NOMO-1 (cell line): ENCODE measurements at regions not wholly inside any gene's neighbourhood (a gene's known extent, or its start where the extent isn't known, plus 50 kb on each side); places are given as distances from the start of the nearest gene placed in this dataset.
A peak's percentile ranks its signal among the peaks of the same experiment; 100 is the strongest.

Source experiments
- DNase-seq, 2 experiments: peaks; one replicate each; lab custom pipeline; 2025; ENCODE audit not compliant: unreplicated experiment in 2 of 2; lab: John Stamatoyannopoulos, UW

DNA sequence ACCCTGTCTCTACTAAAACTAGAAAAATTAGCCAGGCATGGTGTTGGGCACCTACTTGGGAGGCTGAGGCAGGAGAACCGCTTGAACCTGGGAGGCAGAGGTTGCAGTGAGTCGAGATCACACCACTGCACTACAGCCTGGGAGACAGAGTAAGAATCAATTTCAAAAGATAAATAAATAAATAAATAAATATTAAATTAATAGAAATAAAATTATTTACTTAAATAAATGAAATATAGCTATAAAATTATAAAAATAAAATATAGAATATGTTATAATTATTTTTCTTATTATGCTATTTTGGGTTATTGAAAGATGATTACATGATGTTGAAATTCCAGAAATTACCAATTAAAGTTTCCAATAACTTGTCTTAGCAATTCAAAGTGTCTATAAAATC is 1029.8 kb upstream of the AGA start:
- no peak for DNase-seq

GRCh38 chr4:178480105-178480504 is 1037.9 kb upstream of the AGA start:
- no peak for DNase-seq

DNA sequence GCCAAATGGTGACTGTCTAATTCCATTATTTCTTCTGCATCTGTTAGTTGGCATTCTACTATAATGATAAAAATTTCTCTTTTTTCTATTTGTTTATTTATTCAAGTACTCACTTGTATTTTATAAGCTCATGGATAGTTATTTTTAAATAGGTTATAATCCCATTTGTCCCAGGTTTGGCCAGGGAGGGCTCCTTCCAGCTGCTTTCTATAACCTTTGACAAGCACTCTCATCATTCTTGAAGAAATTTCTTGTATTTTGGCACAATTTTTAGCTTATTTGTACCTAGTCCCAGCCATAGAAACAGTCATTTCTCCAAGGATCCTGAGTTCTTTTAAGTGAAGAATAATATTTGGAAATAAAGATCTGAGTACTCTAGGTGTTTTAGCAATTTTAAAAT is 1038.6 kb upstream of the AGA start:
- DNase-seq, result no peak

DNA sequence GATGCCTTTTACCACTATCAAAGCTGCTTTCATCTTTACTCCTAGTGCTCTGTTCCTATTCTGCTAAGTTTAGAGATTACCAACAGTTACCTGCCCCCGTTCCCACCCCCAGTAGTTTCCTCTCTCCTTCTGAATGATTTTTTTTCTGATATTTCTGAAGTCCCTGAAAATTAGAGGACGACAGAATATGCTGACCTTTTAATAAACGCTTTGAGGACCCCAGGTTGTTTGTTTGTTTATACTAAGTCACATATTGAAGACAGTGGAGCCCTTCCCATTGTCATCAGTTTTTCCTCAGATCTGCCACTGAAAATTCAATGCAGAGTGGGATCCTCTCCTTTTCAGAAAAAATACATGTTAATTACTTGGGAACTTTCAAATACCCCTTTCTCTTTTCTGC is 1039.3 kb upstream of the AGA start:
- DNase-seq, result no peak

- no peak for DNase-seq
Measured at GRCh38 chr4:178523038-178523437, 1080.8 kb upstream of the AGA start.

DNA sequence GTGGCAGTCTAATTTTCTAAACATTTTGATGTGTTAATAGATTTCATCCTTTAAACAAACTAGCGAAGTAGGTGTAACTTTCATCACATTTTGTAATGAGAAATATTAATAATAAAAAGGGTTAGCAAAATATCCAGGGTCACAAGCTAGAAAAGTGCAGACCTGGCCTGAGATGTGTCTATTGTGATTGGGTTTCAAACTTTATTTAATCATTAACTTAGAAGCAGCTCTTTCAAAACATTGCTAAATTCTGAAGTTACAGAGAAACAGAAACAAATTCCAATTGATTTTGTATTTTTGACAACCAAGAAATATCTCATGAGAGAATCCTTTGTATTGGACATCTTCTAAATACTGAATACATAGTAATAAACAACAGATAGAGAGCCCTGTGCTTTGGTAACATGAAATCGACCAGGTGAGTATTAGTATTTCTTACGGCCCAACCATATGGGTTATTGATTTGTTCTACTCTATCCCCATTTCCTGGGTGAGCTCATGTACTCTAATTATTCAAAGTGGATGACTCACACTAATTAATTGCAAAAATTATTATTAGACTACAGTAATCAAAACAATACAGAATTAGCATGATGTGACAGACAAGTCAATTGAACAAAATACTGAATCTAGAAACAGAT is 1093.8 kb upstream of the AGA start:
- no peak for DNase-seq

GRCh38 chr4:178553201-178553600 is 1111.0 kb upstream of the AGA start:
- DNase-seq, result no peak

GRCh38 chr4:178554352-178554751 is 1112.1 kb upstream of the AGA start:
- DNase-seq, result no peak

DNA sequence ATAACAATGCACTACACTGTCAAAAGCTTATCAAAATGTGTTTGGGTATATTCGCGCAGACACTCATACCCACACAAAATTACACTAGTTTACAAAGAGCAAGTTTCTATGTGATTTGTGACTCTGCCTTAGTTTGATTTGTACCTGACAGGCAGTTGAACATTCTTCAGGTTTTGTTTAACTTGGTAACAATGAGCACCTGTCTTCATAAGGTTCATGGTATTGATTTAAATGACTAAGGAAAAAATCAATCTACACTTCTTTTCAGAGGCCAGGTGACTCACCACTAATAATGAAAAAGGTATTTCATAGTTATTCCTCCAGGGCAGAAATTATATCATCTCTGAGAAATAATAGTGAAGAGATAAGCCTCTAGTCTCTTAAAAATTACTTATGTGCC is 1114.6 kb upstream of the AGA start:
- DNase-seq, result no peak

GRCh38 chr4:178577933-178578332 is 1135.7 kb upstream of the AGA start:
- DNase-seq, result peak in 1 of 2 experiments; percentile 11

DNA sequence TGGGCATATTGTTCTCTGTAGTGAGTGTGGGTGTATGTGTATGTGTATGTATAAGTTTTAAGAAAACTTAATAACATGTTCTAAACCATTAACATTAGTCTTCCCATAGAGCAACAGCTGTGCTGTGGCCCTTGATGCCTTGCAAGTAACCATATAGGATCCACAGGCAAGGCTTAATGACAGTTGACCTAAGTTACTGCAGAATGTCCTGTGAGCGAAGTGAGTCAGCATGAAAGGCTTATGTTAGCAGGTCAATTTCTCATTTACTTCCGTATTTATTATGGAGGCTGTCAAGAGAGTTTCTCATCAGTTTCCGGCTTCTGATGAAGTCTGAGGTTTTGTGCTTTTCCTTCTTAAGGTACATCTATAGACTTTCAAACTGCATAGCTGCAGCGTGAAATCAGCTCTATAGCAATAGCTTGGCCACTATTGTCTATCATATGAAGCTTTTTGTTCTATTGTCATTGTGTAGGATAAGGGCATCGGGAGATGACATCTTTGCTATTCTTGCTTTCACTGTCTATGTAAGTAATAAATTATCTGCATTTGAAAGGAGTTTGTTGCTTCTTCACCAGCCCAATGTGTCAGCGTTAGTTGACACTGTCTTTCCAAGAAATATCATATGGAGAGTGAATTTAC is 1153.4 kb upstream of the AGA start:
- peak; percentile 31 to 70 for DNase-seq

DNA sequence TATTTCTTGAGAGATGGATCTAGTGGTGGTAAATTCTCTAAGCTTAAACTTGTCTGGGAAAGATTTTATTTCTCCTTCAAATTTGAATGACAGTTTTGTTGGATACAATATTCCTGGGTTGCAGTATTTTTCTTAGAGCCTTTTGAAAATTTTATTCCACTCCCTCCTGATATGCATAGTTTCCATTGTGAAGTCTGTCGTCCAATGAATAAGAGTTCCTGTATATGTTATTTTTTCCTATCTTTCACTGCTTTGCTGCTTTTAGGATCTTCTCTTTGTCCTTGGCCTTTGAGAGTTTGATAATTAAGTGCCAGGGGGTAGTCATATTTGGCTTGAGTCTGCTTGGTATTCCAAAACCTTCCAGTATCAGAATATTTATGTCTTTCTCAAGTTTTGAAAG is 1156.4 kb upstream of the AGA start:
- no peak for DNase-seq

DNA sequence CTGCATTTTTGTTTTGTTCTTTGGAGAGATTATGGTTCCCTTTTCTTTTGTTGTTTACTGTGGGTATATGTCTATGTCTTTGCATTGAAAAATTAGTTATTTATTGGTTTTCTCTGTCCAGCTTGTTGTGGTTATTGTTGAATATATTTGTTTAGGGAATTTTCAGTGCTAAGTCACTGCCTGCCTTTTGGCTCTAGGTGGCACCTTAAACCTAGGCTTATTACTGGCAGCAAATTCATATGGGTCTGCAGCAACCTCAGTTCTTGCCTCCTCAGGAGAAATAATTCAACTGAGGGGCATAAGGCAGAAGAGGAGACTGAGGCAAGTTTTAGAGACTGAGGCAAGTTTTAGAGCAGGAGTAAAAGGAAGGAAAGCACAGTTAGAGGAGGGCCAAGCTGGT is 1157.3 kb upstream of the AGA start:
- no peak for DNase-seq

GRCh38 chr4:178602833-178603232 is 1160.6 kb upstream of the AGA start:
- no peak for DNase-seq

DNA sequence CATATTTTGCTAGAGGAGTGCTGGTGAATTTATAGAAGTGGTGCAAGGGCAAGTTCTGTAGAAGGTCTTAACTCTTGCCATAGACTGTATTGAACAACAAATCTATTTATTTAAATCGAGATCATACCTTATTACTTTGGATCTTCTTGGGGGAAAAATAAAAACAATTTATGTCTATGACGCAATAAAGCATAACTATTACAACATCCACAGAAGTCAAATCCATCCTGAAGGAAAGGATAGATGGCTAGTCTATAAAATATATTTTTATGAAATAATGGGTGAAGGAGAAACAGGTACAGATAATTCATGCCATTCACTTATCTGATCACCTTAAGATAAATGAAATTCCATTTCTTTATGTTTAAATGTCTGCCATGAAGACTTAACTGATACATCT is 1168.8 kb upstream of the AGA start:
- DNase-seq, result no peak

DNA sequence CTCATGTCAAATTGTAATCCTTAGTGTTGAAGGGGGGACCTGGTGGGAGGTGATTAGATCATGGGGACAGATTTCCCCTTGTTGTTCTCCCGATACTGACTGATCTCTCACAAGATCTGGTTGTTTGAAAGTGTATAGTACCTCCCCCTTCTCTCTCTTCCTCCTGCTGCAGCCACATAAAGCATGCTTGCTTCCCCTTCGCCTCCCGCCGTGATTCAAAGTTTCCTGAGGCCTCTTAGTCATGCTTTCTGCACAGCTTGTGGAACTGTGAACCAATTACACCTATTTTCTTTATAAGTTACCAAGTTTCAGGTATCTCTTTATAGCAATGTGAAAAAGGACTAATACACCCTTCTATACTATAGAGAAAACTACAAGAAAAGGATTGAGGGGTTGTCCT is 1170.5 kb upstream of the AGA start:
- no peak for DNase-seq

DNA sequence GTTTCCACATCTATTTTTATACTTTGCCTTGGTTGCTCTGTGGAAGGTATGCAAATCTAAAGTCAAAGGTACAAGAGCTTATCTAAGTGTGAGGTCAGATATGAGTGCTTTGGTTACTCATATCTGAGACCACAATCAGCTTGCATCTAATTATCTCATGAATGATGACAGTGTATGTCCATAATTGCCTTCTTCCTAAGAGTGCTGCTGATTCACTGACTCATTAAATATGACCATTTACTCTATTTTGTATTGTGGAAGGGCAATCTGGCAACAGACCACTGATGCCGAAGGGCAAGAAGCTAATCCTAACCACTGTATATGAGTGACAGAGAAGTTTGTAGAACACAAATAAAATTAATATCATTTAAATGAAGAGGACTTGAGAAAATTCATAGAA is 1190.2 kb upstream of the AGA start:
- DNase-seq, result no peak

DNA sequence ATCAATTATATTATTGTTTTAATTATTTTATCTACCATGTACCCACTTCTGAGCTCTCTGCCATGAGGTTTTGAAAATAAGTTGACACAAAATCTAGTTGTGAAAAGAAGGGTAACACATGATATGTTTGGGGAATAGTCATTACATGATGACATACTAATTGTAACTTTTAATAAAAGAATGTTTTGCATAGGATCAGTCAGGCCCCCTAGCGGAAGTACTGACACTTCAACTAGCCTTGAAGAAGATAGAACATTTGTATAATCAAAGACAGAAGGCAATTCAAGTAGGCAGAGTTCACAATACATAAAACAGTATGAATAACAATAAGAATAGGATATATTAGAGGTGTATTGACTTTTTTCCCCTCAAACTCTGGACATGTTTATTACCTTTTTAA is 1191.0 kb upstream of the AGA start:
- DNase-seq, result no peak

- no peak for DNase-seq
Measured at GRCh38 chr4:178664621-178665020, 1222.4 kb upstream of the AGA start.

DNA sequence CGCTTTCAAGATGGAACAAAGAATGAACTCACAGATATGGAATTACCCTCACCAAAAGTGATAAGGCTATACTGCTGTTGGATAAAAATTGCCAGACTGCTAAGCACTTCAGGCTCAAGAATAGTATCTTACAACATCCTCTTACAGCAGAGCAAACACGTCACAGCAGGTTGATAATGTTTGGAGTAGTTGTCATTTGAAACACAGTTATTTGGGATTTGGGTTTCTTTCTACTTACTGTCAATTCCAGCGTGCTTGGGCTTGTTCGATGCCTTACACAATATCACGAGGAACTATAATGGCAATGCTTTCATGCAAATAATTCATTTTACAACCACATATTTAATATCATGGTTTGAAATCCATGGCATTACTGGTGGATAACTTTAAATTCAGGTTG is 1223.7 kb upstream of the AGA start:
- no peak for DNase-seq

DNA sequence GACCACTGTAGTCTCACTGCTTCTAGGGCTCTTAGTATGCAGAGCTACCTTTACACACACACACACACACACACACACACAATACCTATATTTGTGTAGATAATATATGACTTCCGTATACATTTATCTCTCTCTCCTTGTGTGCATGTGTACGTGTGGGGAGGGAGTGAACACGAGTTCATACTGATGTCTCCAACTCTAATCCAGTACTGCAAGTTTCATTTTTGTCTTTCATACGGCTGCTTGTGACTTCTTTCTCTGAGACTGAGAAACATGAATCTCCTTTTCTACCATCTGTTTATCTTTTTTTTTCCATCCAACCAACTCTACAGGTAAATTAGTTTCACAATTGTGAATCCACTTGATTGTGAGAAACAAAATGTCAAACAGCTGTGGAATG is 1229.5 kb upstream of the AGA start:
- DNase-seq, result no peak

DNA sequence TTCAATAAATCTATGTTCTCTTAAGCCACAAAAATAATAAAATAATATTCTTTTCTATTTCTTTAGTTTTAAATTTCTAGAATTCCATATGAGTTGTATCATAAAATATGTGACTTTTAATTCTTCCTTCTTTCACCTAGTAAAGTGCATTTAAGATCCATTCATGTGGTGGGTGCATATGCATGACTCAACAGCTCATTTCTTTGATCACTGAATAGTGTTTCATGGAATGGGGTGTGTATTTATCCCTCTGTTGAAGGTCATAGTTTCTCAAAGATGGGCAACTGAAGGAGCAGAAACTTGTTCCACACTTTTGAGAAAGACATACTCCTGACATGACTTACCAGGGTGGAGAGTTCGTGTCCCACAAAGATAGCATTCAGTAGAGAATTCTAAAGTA is 1230.3 kb upstream of the AGA start:
- no peak for DNase-seq

GRCh38 chr4:178681871-178682270 is 1239.6 kb upstream of the AGA start:
- DNase-seq, result no peak
